ENCODE measurements at regions not wholly inside any gene's neighbourhood (a gene's known extent, or its start where the extent isn't known, plus 50 kb on each side); places are given as distances from the start of the nearest gene placed in this dataset.

- Histone ChIP-seq H3K4me3 (ENCODE audit: low read depth in 2 of 2, low read length in 1 of 2) (no peak overlapping the region), H3K36me3 (replicated peaks in 1 of 2; ENCODE audit: control insufficient read depth in 1 of 2, insufficient read depth in 2 of 2, low read length in 1 of 2) (no peaks in the 10 kb centered on the region), H3K9ac (no peak overlapping the region), H3K27ac (ENCODE audit: low read depth in 2 of 2, low read length in 1 of 2) (no peak overlapping the region), H3K79me2 (ENCODE audit: insufficient read depth) (no peaks in the 10 kb centered on the region), H3K4me2 (no peak overlapping the region), H3F3A (replicated peaks; ENCODE audit: insufficient read depth) (no peaks in the 10 kb centered on the region), H3K9me2 (no peaks in the 10 kb centered on the region), H3K9me3 (no peaks in the 10 kb centered on the region), H3K4me1 (ENCODE audit: control insufficient read depth in 1 of 2, insufficient read depth in 2 of 2, low read depth in 1 of 2, low read length in 1 of 2) (no peaks in the 10 kb centered on the region), H2AFZ (ENCODE audit: low read depth) (no peak overlapping the region), H3K27me3 (ENCODE audit: insufficient read depth) (no peaks in the 10 kb centered on the region), H4K20me1 (ENCODE audit: insufficient read depth) (no peaks in the 10 kb centered on the region)
- ChIA-PET CTCF (interaction anchor here (0.6 to 1.3 kb wide), 2 partner anchors 8 to 9 kb away, joined by 3 to 4 read pairs; no protein-coding TSS in a partner anchor), POLR2A (no interaction called here)
- WGBS (ENCODE audit: low lambda C conversion rate): 13% methylated on average over 3 of the region's 3 CpGs
- no peak for TF ChIP-seq RXRA (IDR thresholded peaks at IDR 0.05; ENCODE audit: borderline replicate concordance, low read depth)
- TF ChIP-seq EZH2phosphoT487 (IDR thresholded peaks at IDR 0.05; ENCODE audit: borderline replicate concordance, low read depth): no peak
- TF ChIP-seq TEAD4 (IDR thresholded peaks at IDR 0.05; ENCODE audit: borderline replicate concordance, insufficient read depth): no peak
- TF ChIP-seq MAX (IDR thresholded peaks at IDR 0.05; ENCODE audit: low read depth): no peak
- no peak for TF ChIP-seq ELF1 (IDR thresholded peaks at IDR 0.05)
- TF ChIP-seq CTCF (IDR thresholded peaks at IDR 0.05): no peak
- no peak for TF ChIP-seq TCF12 (IDR thresholded peaks at IDR 0.05)
- TF ChIP-seq FOXJ3 (CRISPR knock-in tag; IDR thresholded peaks at IDR 0.05): no peak
- no peak for TF ChIP-seq RAD21 (IDR thresholded peaks at IDR 0.05; ENCODE audit: low read length)
- no peak for TF ChIP-seq MXI1 (IDR thresholded peaks at IDR 0.05; ENCODE audit: low read depth, low read length)
- no peak for TF ChIP-seq USF1 (IDR thresholded peaks at IDR 0.05; ENCODE audit: borderline replicate concordance, low read depth)
- TF ChIP-seq USF2 (IDR thresholded peaks at IDR 0.05; ENCODE audit: borderline replicate concordance, low read depth, low read length): no peak
- no peak for TF ChIP-seq GATA2 (CRISPR knock-in tag; IDR thresholded peaks at IDR 0.05)
- TF ChIP-seq YY1 (IDR thresholded peaks at IDR 0.05; ENCODE audit: low read depth): no peak
- no peak for TF ChIP-seq IRF3 (IDR thresholded peaks at IDR 0.05; ENCODE audit: low read depth, low read length)
- no peak for TF ChIP-seq GABPA (IDR thresholded peaks at IDR 0.05; ENCODE audit: low read depth)
- no peak for TF ChIP-seq TAF1 (IDR thresholded peaks at IDR 0.05; ENCODE audit: borderline replicate concordance, low read depth, low read length)
- TF ChIP-seq POLR2AphosphoS5 (IDR thresholded peaks at IDR 0.05; ENCODE audit: low read depth, low read length): no peak
- TF ChIP-seq RCOR1 (IDR thresholded peaks at IDR 0.05; ENCODE audit: low read length): no peak
- no peak for DNase-seq
These were observed 637.5 kb upstream of the MAN1A1 start for GRCh38 chr6:119986934-119987549.
